NCI-H2171 (cell line): ENCODE measurements at regions not wholly inside any gene's neighbourhood (a gene's known extent, or its start where the extent isn't known, plus 50 kb on each side); places are given as distances from the start of the nearest gene placed in this dataset.
"Not testable (repeated sequence)": the region's sequence is repeated elsewhere in the genome, so short reads cannot be mapped to it uniquely, and the experiment has no call there.

Experiments
- DNase-seq: peaks from one replicate; lab custom pipeline; 2025; lab: John Stamatoyannopoulos, UW

DNA sequence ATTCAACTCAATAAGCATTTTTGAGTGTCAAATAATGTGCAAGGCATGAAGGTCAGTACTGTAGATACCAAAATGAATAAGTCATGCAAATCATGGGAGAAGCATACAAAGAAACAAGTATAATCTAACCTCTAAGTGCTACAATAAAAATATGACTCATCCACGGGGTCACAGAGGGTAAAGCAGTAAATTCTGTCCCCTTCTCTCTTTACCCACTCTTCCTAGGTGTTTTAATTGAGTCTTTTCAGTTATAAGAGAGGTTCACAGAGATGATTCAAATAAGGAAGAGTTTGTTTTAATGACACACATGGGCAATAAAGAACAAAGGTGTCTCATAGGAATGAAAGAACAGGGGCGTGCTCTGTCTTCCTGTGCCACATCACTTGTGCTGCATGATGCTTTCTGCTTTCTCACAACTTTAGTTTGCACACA lies 71.5 kb upstream of the DAAM1 start:
- DNase-seq = no peak

DNA sequence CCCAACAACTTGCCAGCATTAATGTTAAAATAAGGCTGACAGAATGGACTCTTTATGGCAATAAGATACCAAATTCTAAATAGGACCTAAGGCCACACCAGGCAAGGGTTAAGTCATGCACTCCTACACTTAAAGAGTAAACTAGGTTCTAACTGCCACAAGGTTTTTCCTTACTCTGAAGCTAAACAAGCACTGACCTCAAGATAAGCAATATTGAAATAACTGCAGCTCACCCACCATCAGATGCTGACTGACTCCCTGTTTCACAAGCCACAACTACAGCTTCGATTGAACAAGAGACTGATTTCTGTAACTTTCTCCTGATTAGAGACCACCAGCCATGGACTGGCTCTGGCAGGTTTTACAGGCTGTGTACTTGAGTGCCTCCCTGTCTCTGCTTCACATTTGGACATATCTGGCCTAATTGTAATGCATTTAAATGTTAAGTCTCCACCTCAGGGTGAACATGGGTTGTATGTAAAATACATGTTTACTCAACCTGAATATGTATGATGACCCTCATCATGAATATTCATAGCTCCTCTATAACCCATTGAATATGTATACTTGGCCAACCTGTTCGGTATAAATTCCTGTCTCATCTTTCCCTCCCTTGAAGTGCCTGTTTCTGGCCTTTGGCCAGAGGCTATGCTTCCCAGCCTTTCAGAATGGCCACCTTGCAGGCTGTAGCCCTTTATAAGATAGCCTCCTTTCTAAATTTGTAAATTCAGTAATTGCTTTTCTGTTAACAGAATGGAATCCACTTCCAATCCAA lies 70.5 kb upstream of the DAAM1 start:
- no peak for DNase-seq

DNA sequence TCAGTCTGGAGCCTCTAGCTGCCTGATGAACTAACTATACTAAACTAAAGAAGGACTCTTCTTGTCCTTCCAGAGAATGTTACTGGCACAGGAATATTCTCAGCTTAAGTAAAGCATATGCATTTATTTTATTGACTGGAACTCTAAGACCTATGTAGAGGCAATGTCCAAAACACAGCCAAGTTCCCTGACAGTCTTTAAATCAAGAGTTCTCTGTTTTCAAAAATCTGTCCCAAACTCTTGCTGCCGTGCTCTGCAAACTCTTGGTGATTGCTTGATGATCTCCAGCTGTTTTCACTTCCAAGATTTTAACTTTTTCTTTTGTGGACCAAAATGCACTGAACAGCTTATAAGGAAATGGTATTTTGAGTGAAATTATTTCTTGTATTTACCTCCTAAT lies 67.5 kb upstream of the DAAM1 start:
- no peak for DNase-seq

DNA sequence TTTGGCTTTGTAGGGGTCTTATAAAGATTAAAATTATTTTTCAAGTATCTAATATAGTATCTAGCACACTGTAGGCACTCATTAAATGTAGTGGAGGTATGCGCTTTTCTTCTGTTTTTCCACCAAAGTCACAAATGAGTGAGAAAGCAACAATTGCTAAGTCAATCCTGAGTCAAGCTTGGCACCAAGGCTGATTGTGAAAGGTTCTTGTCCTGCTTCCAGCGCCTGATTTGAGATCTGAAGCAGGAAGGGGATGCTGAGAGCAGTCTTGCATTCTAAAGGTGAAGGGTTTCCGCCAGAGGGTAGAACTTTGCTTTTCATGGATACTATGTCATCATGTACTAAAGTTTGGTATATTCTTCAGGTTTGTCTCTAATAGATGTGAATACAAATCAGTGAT lies 64.9 kb upstream of the DAAM1 start:
- no peak for DNase-seq

GRCh38 chr14:59123975-59124374 lies 64.5 kb upstream of the DAAM1 start:
- DNase-seq = peak; percentile 36

DNA sequence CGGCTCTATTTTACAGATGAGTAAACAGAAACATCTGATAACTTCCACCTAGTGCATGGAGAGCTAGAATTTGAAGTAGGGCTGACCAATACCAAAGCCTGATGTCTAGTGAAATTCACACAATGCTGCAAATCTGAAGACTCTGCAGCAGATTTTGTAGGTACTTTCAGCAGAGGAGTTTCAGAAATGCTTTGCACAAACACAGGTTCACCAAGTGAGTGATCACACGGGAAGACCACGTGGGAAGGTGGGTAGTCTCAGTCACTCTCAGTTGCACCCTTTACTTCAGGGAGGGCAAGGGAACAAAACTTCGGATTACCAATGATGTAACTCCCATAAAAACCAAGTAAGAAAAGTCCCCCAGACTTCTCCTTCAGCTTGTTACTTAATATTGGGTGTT lies 63.3 kb upstream of the DAAM1 start:
- DNase-seq = no peak

- peak; percentile 46 for DNase-seq
These were observed 61.6 kb upstream of the DAAM1 start for GRCh38 chr14:59126714-59127436.

GRCh38 chr14:59127437-59127732 lies 61.1 kb upstream of the DAAM1 start:
- no peak for DNase-seq

GRCh38 chr14:59130462-59130861 lies 58.0 kb upstream of the DAAM1 start:
- DNase-seq = no peak

DNA sequence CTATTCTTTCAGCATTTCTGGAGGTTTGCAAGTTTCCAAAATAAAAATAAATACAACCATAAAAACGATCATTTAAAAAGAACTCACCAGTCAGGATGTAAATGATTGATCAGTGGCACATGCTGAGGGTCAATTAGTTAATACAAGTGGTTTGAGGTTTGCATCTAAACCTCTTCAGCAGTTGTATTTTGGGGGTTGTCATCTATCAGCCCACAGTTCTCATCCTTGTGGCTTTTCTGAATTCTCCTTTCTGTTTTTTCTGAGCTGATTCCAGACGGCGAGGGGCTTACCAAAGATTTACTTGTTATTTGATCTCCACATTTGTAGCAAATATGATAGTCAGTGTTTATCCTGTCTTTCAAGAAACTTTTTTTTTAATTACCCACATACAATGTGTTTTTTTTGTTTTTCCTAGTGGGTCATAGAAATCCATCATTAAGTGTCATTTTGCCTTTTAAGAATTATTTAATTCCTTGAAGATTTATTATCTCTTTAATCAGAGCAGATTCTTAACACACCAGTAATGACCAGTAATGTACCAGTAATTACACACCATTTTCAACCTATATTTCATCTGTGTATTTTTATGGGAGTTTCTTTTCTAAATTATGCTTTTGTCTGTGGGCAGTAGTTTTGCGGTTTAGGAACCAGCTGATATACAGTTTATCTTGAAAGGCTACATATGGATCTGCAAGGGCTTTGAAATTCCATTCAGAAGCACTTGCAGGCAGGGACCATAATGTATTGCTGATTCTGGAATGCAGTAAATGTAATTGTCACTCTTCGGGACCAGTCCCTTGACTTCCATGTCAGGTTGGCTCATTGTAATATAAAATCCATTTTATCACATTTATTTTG lies 56.3 kb upstream of the DAAM1 start:
- peak; percentile 25 for DNase-seq

DNA sequence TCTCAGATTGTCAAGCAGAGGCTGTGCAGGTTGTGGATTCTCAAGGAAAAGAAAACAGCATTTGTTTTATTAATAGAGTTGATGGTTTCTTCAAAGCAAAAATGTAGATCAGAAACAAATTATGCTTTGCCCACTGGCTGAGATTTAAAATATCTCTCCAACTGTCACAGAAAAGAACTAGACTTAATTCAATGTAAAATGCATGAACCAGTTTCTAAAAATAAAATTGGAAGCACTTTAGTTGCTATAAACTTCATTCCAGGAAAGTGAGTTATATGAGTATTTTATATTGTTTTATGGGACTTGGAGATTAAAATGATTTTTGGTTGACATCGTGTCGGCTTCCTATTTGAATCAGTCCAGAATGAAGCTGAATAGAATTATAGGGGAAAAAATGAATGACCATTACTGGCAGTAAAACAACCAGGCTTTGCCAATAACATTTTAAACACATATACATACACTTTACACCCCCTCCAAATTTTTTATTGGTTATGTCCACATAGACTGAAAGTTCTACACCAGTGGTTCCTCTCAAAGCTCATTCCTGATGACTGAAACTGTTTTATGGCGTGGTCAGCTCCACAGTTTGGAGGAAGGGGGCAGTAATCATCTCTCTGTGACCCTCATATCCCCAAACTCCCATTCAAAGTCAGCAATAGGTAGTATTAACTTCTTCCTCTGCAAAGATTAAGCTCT lies 55.5 kb upstream of the DAAM1 start:
- no peak for DNase-seq

DNA sequence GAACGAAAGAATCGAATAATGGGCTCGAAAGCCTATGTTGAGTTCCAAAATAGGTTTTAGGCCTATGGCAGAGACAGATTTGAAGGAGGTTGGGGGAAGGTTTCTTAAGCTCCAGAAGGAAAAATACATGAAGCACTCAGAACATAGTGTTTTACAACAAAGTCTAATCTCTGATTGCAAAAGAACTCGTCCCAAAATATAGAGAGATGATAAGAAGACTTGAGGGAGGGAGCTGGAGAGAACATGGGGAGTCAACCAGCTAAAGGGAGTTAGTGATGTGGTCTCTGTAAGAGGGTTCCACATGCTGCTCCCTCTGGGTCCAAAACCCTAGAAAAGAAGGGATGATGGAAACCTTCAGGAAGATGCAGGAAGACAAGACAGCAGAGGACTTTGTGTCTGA lies 54.8 kb upstream of the DAAM1 start:
- no peak for DNase-seq

DNA sequence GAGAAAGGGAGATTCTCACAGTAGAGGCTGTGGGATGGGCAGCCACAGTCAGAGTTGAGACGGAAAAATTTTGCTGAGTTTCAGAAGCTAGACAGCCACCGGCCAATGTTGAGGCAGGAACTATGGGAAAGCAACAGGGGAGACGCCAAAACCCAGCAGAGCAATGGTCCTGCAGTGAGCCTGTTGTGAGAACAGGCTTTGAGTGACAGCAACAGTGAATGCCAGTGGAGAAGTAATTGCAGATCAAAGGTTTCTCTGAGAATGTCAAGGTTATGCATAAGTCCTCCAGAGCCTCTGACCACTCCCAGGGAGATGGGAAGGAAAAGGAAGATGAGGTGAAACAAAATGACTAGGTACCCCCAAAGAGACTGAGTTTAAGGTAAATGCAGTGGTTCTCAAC lies 54.2 kb upstream of the DAAM1 start:
- no peak for DNase-seq

DNA sequence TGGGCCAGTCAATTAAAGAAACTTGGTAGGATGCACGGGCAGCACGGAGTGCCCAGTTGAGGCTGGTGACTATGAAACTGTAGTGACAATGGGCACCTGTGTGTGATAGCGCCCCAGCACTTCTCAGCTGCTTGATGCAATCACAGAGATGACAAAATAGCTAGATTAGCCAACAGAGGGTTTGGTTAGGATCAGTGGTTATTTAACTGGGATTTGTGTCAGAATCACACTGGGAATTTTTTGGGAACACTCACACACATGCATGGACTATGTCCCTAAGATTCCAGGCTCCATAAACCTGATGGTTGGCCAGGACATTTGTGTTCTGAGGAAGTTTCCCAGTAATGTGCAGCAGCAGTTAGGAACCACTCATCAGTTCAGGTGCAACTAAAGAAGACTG lies 51.2 kb upstream of the DAAM1 start:
- DNase-seq = no peak

DNA sequence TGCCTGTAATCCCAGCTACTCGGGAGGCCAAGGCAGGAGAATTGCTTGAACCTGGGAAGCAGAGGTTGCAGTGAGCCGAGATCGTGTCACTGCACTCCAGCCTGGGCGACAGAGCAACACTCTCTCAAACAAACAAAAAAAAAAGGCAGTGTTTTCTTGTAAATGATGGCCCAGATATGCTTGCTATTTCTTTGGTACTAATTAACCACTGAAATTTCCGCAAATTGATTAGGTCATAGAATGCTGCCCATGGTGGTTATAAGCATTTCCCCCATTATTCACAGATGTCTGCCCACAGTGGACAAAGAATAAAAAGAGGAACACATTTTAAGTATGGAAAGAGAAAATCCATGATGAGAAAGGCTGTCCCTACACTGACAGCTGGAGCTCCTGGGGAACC lies 49.9 kb upstream of the DAAM1 start:
- not testable (repeated sequence) for DNase-seq
